CD14-positive monocyte (primary cell): ENCODE measurements at regions not wholly inside any gene's neighbourhood (a gene's known extent, or its start where the extent isn't known, plus 50 kb on each side); places are given as distances from the start of the nearest gene placed in this dataset.

Experiments
- DNase-seq, 3 donors: peaks; one replicate each; pipeline ENCODE4 v3.0.0-alpha.2; 2011 to 2022
- H2AFZ ChIP-seq: 2 replicates; pipeline ENCODE4 v1.6.0; 2012; ENCODE audit warnings: mild to moderate bottlenecking, low read depth, low read length, inconsistent platforms; ENCODE audit not compliant: insufficient read depth, poor library complexity, severe bottlenecking
- H3K27ac ChIP-seq, 2 donors: 1 replicate in 1 of 2; 2 replicates in 1 of 2; pipeline ENCODE4 v1.5.1; 2012 to 2013; ENCODE audit warnings: low read length in 2 of 2, control low read depth in 1 of 2, inconsistent platforms in 1 of 2, low read depth in 1 of 2, mild to moderate bottlenecking in 1 of 2
- H3K27me3 ChIP-seq, 2 donors: one replicate each; pipeline versions ENCODE4 v1.6.0 to v1.6.1; 2011 to 2013; ENCODE audit warnings: low read length in 2 of 2; ENCODE audit not compliant: control insufficient read depth in 2 of 2, insufficient read depth in 2 of 2
- H3K36me3 ChIP-seq, 2 donors: replicated peaks in 1 of 2; 1 replicate in 1 of 2; 2 replicates in 1 of 2; pipeline versions ENCODE4 v1.5.1 to v1.6.1; 2012 to 2013; ENCODE audit warnings: low read length in 2 of 2, control low read depth in 1 of 2, inconsistent platforms in 1 of 2, mild to moderate bottlenecking in 1 of 2; ENCODE audit not compliant: insufficient read depth in 2 of 2, control insufficient read depth in 1 of 2
- H3K4me1 ChIP-seq, 2 donors: 1 replicate in 1 of 2; 2 replicates in 1 of 2; pipeline versions ENCODE4 v1.5.1 to v1.6.1; 2012 to 2013; ENCODE audit warnings: low read length in 2 of 2, control low read depth in 1 of 2, inconsistent platforms in 1 of 2, mild to moderate bottlenecking in 1 of 2, moderate library complexity in 1 of 2; ENCODE audit not compliant: insufficient read depth in 2 of 2, control insufficient read depth in 1 of 2
- H3K4me2 ChIP-seq: replicated peaks from 2 replicates; pipeline ENCODE3; 2012; ENCODE audit warnings: low read length, moderate library complexity, mild to moderate bottlenecking; ENCODE audit not compliant: poor library complexity, severe bottlenecking; ENCODE audit errors: extremely low read depth
- H3K4me3 ChIP-seq, 3 experiments: fragments of 200-600 bp in 1 of 3; sonication (generic) in 1 of 3; replicated peaks in 1 of 3; 1 replicate in 2 of 3; 2 replicates in 1 of 3; pipeline ENCODE4 v1.5.1; 2011 to 2013; ENCODE audit warnings: low read length in 3 of 3, mild to moderate bottlenecking in 3 of 3, control low read depth in 2 of 3, low read depth in 2 of 3, inconsistent platforms in 1 of 3, moderate library complexity in 1 of 3
- H3K79me2 ChIP-seq: 2 replicates; pipeline ENCODE4 v1.6.0; 2012; ENCODE audit warnings: mild to moderate bottlenecking, control low read depth, inconsistent platforms, low read length, moderate library complexity; ENCODE audit not compliant: insufficient read depth
- H3K9ac ChIP-seq: 2 replicates; pipeline ENCODE4 v1.6.0; 2017; ENCODE audit warnings: low read length, mild to moderate bottlenecking; ENCODE audit not compliant: insufficient read depth, poor library complexity, severe bottlenecking
- H3K9me3 ChIP-seq, 2 donors: replicated peaks in 1 of 2; 1 replicate in 1 of 2; 2 replicates in 1 of 2; pipeline versions ENCODE4 v1.5.1 to v1.6.1; 2012 to 2013; ENCODE audit warnings: low read length in 2 of 2, control low read depth in 1 of 2; ENCODE audit not compliant: control insufficient read depth in 1 of 2, insufficient read depth in 1 of 2
- H4K20me1 ChIP-seq: 2 replicates; pipeline ENCODE4 v1.6.0; 2012; ENCODE audit warnings: mild to moderate bottlenecking, low read length, control low read depth, moderate library complexity; ENCODE audit not compliant: insufficient read depth
- H3K27ac Mint-ChIP-seq, 7 donors: one replicate each; pipeline ENCODE4 v1.8.0; 2020; ENCODE audit warnings: mild to moderate bottlenecking in 7 of 7, mixed read lengths in 7 of 7, moderate library complexity in 6 of 7, inconsistent platforms in 2 of 7
- H3K27me3 Mint-ChIP-seq, 3 donors: one replicate each; pipeline ENCODE4 v1.8.0; 2021 to 2022; ENCODE audit warnings: low read depth in 3 of 3, mild to moderate bottlenecking in 3 of 3, mixed read lengths in 3 of 3, moderate library complexity in 3 of 3, inconsistent platforms in 1 of 3
- H3K36me3 Mint-ChIP-seq, 2 donors: one replicate each; pipeline ENCODE4 v1.8.0; 2020; ENCODE audit warnings: mixed read lengths in 2 of 2, inconsistent platforms in 1 of 2, mild to moderate bottlenecking in 1 of 2
- H3K4me1 Mint-ChIP-seq: one replicate; pipeline ENCODE4 v1.8.0; 2020; ENCODE audit warnings: mild to moderate bottlenecking, mixed read lengths
- H3K4me3 Mint-ChIP-seq, 2 donors: one replicate each; pipeline ENCODE4 v1.8.0; 2020; ENCODE audit warnings: mild to moderate bottlenecking in 2 of 2, mixed read lengths in 2 of 2, moderate library complexity in 1 of 2
- H3K9me3 Mint-ChIP-seq, 7 donors: one replicate each; pipeline ENCODE4 v1.8.0; 2020 to 2022; ENCODE audit warnings: mixed read lengths in 7 of 7, mild to moderate bottlenecking in 6 of 7, moderate library complexity in 6 of 7, inconsistent platforms in 2 of 7
- WGBS: methylation state at CpG from one replicate; pipeline ENCODE4 v1.1.5; 2013; ENCODE audit warnings: missing lambda C conversion rate; ENCODE audit not compliant: insufficient coverage; 5-methylcytosine and 5-hydroxymethylcytosine counted together
- intact Hi-C, 2 donors: fragments of 100-400 bp; cut with micrococcal nuclease; formaldehyde crosslinking; loops; one replicate each; pipeline versions ENCODE4 v1.15.0 to v1.15.1; 2023
- TF ChIP-seq, protein P1 (sequence below): fragments of 200-600 bp; IDR thresholded peaks from one replicate; pipeline ENCODE4 v1.8.0; 2022; ENCODE audit warnings: antibody characterized with exemption, mild to moderate bottlenecking

DNA sequence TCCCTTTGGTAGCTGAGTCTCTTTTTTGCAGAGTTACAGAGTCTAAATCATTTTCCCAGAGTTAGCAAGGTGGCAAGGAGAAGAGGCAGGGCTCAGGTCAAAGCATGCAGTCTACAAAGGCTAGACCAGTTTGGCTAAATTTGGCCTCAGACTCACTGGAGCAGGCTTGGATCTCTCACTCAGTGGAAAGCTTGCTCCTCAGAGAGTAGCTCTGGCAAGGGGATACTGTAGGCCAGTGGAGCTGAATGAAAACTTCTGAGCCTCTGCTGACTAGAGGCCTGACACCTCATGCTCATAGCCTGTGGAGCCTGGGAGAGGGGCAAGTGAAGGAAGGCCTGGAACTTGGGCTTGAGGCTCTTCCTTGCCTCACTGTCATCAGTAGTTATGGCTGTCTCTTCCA is 101.0 kb downstream of the MOBP start:
- Mint-ChIP-seq H3K4me3 (no peak overlapping the region), H3K27ac (no peak overlapping the region), H3K4me1 (no peaks in the 10 kb centered on the region), H3K27me3 (peaks cover 0 to 6% (median 2%) of the 10 kb centered on the region in 3 donors), H3K9me3 (peaks cover 0 to 10% (median 2%) of the 10 kb centered on the region in 7 donors), H3K36me3 (no peaks in the 10 kb centered on the region)
- no peak for DNase-seq
- Histone ChIP-seq H3K79me2 (no peaks in the 10 kb centered on the region), H3K27ac (no peak overlapping the region), H3K9ac (no peak overlapping the region), H3K4me2 (no peak overlapping the region), H3K4me3 (no peak overlapping the region), H3K4me1 (no peaks in the 10 kb centered on the region), H4K20me1 (no peaks in the 10 kb centered on the region), H3K9me3 (no peaks in the 10 kb centered on the region), H2AFZ (no peak overlapping the region), H3K27me3 (no peaks in the 10 kb centered on the region), H3K36me3 (no peaks in the 10 kb centered on the region)
- intact Hi-C loops: no loop called here
- TF ChIP-seq, protein P1, sequence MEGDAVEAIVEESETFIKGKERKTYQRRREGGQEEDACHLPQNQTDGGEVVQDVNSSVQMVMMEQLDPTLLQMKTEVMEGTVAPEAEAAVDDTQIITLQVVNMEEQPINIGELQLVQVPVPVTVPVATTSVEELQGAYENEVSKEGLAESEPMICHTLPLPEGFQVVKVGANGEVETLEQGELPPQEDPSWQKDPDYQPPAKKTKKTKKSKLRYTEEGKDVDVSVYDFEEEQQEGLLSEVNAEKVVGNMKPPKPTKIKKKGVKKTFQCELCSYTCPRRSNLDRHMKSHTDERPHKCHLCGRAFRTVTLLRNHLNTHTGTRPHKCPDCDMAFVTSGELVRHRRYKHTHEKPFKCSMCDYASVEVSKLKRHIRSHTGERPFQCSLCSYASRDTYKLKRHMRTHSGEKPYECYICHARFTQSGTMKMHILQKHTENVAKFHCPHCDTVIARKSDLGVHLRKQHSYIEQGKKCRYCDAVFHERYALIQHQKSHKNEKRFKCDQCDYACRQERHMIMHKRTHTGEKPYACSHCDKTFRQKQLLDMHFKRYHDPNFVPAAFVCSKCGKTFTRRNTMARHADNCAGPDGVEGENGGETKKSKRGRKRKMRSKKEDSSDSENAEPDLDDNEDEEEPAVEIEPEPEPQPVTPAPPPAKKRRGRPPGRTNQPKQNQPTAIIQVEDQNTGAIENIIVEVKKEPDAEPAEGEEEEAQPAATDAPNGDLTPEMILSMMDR: no peak

DNA sequence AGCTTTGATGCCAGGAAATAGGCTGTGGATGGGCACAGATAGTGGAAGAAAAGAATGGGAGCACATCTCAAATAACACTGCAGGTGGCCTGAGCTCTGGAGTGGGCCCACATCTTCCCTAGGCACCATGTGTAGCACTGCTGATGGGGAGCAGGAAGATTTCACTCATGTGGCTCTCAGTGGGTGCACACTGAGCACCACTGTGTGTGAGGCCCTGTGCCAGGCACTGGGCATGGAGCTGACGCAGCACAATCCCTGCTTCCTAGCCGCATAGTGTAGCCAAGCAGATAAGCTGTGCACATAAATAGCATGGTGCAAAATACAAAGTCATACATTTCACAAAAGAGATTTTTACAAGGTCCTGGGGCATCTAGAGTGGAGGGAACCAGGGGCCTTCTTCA is 101.6 kb downstream of the MOBP start:
- Histone ChIP-seq H3K4me1 (no peaks in the 10 kb centered on the region), H2AFZ (no peak overlapping the region), H3K27ac (no peak overlapping the region), H3K36me3 (no peaks in the 10 kb centered on the region), H3K9ac (no peak overlapping the region), H3K27me3 (no peaks in the 10 kb centered on the region), H4K20me1 (no peaks in the 10 kb centered on the region), H3K9me3 (no peaks in the 10 kb centered on the region), H3K4me2 (no peak overlapping the region), H3K79me2 (no peaks in the 10 kb centered on the region), H3K4me3 (no peak overlapping the region)
- Mint-ChIP-seq H3K4me3 (no peak overlapping the region), H3K27ac (no peak overlapping the region), H3K4me1 (no peaks in the 10 kb centered on the region), H3K36me3 (no peaks in the 10 kb centered on the region), H3K9me3 (peaks cover 0 to 10% (median 2%) of the 10 kb centered on the region in 7 donors), H3K27me3 (peaks cover 0 to 7% (median 2%) of the 10 kb centered on the region in 3 donors)
- intact Hi-C loops: no loop called here
- no peak for DNase-seq
- TF ChIP-seq, protein P1: no peak
- WGBS: 100% methylated on average over 1 of the region's 2 CpGs
